H9 (cell line): ENCODE measurements at regions not wholly inside any gene's neighbourhood (a gene's known extent, or its start where the extent isn't known, plus 50 kb on each side); places are given as distances from the start of the nearest gene placed in this dataset.

ENCODE experiments used
- DNase-seq: peaks from one replicate; pipeline ENCODE4 v3.0.0-alpha.2; 2017
- H2AFZ ChIP-seq: one replicate; pipeline ENCODE4 v1.6.1; 2013; ENCODE audit warnings: mild to moderate bottlenecking, low read length, control low read depth, moderate library complexity
- H2AK5ac ChIP-seq: 2 replicates; pipeline ENCODE4 v1.6.1; 2013; ENCODE audit warnings: low read length, control low read depth, mixed read lengths; ENCODE audit not compliant: insufficient read length
- H2BK120ac ChIP-seq: one replicate; pipeline ENCODE4 v1.6.1; 2013; ENCODE audit warnings: low read depth, mild to moderate bottlenecking, low read length, control low read depth, inconsistent platforms; ENCODE audit not compliant: poor library complexity, severe bottlenecking
- H2BK12ac ChIP-seq: 2 replicates; pipeline ENCODE4 v1.6.1; 2013; ENCODE audit warnings: low read length, control low read depth, mixed read lengths, low read depth; ENCODE audit not compliant: insufficient read length
- H2BK15ac ChIP-seq: 2 replicates; pipeline ENCODE4 v1.6.1; 2013; ENCODE audit warnings: low read depth, low read length, control low read depth
- H2BK20ac ChIP-seq: one replicate; pipeline ENCODE4 v1.6.1; 2013; ENCODE audit warnings: low read depth, mild to moderate bottlenecking, low read length, control low read depth, inconsistent platforms; ENCODE audit not compliant: poor library complexity, severe bottlenecking
- H2BK5ac ChIP-seq: 2 replicates; pipeline ENCODE4 v1.6.1; 2013; ENCODE audit warnings: low read length, control low read depth, mixed read lengths; ENCODE audit not compliant: insufficient read length
- H3K14ac ChIP-seq: 2 replicates; pipeline ENCODE4 v1.6.1; 2013; ENCODE audit warnings: low read length, control low read depth; ENCODE audit not compliant: insufficient read depth
- H3K18ac ChIP-seq: 2 replicates; pipeline ENCODE4 v1.6.1; 2013; ENCODE audit warnings: low read depth, mild to moderate bottlenecking, mixed read lengths, low read length, control low read depth; ENCODE audit not compliant: insufficient read length
- H3K23ac ChIP-seq: 2 replicates; pipeline ENCODE4 v1.6.1; 2013; ENCODE audit warnings: low read length, control low read depth, mixed read lengths, low read depth; ENCODE audit not compliant: insufficient read length
- H3K23me2 ChIP-seq: 2 replicates; pipeline ENCODE4 v1.6.1; 2013; ENCODE audit warnings: low read depth, mild to moderate bottlenecking, mixed read lengths, low read length, control low read depth; ENCODE audit not compliant: insufficient read length, poor library complexity, severe bottlenecking
- H3K27ac ChIP-seq: 2 replicates; pipeline ENCODE4 v1.5.1; 2013; ENCODE audit warnings: low read length, control low read depth, mixed read lengths, low read depth; ENCODE audit not compliant: insufficient read length
- H3K27me3 ChIP-seq: 2 replicates; pipeline ENCODE4 v1.6.1; 2013; ENCODE audit warnings: low read length, control low read depth, inconsistent platforms; ENCODE audit not compliant: insufficient read depth
- H3K4ac ChIP-seq: 2 replicates; pipeline ENCODE4 v1.6.1; 2013; ENCODE audit warnings: low read depth, mild to moderate bottlenecking, control low read depth, inconsistent platforms, low read length, moderate library complexity
- H3K4me1 ChIP-seq: 2 replicates; pipeline ENCODE4 v1.6.1; 2013; ENCODE audit warnings: low read length, control low read depth, inconsistent platforms; ENCODE audit not compliant: insufficient read depth
- H3K4me2 ChIP-seq: 2 replicates; pipeline ENCODE4 v1.6.1; 2013; ENCODE audit warnings: low read length, control low read depth, mixed read lengths; ENCODE audit not compliant: insufficient read length, insufficient read depth
- H3K56ac ChIP-seq: 2 replicates; pipeline ENCODE4 v1.6.1; 2013; ENCODE audit warnings: low read depth, mild to moderate bottlenecking, mixed read lengths, low read length, control low read depth; ENCODE audit not compliant: insufficient read length
- H3K79me1 ChIP-seq: 2 replicates; pipeline ENCODE4 v1.6.1; 2013; ENCODE audit warnings: low read depth, mild to moderate bottlenecking, moderate library complexity, low read length, control low read depth, inconsistent platforms; ENCODE audit not compliant: insufficient read depth, poor library complexity, severe bottlenecking
- H3K79me2 ChIP-seq: 2 replicates; pipeline ENCODE4 v1.6.1; 2013; ENCODE audit warnings: low read length, control low read depth, inconsistent platforms; ENCODE audit not compliant: insufficient read depth
- H3K9ac ChIP-seq: 2 replicates; pipeline ENCODE4 v1.6.1; 2013; ENCODE audit warnings: low read length, control low read depth, mixed read lengths; ENCODE audit not compliant: insufficient read length; ENCODE audit errors: extremely low read depth
- H3K9me3 ChIP-seq: one replicate; pipeline ENCODE4 v1.6.1; 2013; ENCODE audit warnings: low read depth, low read length, inconsistent platforms; ENCODE audit not compliant: control insufficient read depth
- H3T11ph ChIP-seq: one replicate; pipeline ENCODE4 v1.6.1; 2013; ENCODE audit warnings: mild to moderate bottlenecking, low read length, control low read depth, inconsistent platforms
- H4K20me1 ChIP-seq: one replicate; pipeline ENCODE4 v1.6.1; 2013; ENCODE audit not compliant: control insufficient read depth, insufficient read length, insufficient read depth
- H4K5ac ChIP-seq: 2 replicates; pipeline ENCODE4 v1.6.1; 2013; ENCODE audit warnings: low read depth, mild to moderate bottlenecking, mixed read lengths, low read length, control low read depth; ENCODE audit not compliant: insufficient read length
- H4K8ac ChIP-seq: replicated peaks from 2 replicates; pipeline ENCODE4 v1.6.1; 2013; ENCODE audit warnings: low read length, control low read depth, mixed read lengths, low read depth; ENCODE audit not compliant: insufficient read length
- H4K91ac ChIP-seq: 2 replicates; pipeline ENCODE4 v1.6.1; 2013; ENCODE audit warnings: low read depth, mild to moderate bottlenecking, moderate library complexity, mixed read lengths, low read length, control low read depth; ENCODE audit not compliant: insufficient read length
- H3K27ac Mint-ChIP-seq, 3 experiments: 2 replicates in 2 of 3; 3 replicates in 1 of 3; pipeline ENCODE4 v1.8.0; 2020 to 2021; ENCODE audit warnings: mixed read lengths in 3 of 3, mild to moderate bottlenecking in 1 of 3, moderate library complexity in 1 of 3
- H3K27me3 Mint-ChIP-seq: 2 replicates; pipeline ENCODE4 v1.8.0; 2021; ENCODE audit warnings: low read depth, mild to moderate bottlenecking, moderate library complexity, mixed read lengths
- H3K36me3 Mint-ChIP-seq, 3 experiments: 2 replicates in 2 of 3; 3 replicates in 1 of 3; pipeline ENCODE4 v1.8.0; 2020 to 2021; ENCODE audit warnings: low read depth in 3 of 3, mixed read lengths in 3 of 3; ENCODE audit not compliant: insufficient read depth in 1 of 3
- H3K4me1 Mint-ChIP-seq, 2 experiments: 2 replicates each; pipeline ENCODE4 v1.8.0; 2020; ENCODE audit warnings: mixed read lengths in 2 of 2
- H3K4me3 Mint-ChIP-seq, 2 experiments: 2 replicates in 1 of 2; 3 replicates in 1 of 2; pipeline ENCODE4 v1.8.0; 2020 to 2021; ENCODE audit warnings: mild to moderate bottlenecking in 2 of 2, mixed read lengths in 2 of 2, moderate library complexity in 1 of 2
- H3K9me3 Mint-ChIP-seq, 2 experiments: 2 replicates in 1 of 2; 3 replicates in 1 of 2; pipeline ENCODE4 v1.8.0; 2020; ENCODE audit warnings: mild to moderate bottlenecking in 2 of 2, mixed read lengths in 2 of 2, moderate library complexity in 1 of 2
- WGBS: extraction: QIAGEN DNeasy Blood & Tissue Kit; methylation state at CpG from one replicate; pipeline ENCODE4 v1.1.7; 2013; ENCODE audit warnings: missing lambda C conversion rate, low lambda C conversion rate, mixed read lengths; ENCODE audit not compliant: insufficient read length; ENCODE audit errors: extremely low coverage; 5-methylcytosine and 5-hydroxymethylcytosine counted together
- TF ChIP-seq, protein P1 (sequence below): fragments of 200-600 bp; sonication (generic); conservative IDR thresholded peaks from 3 replicates; pipeline ENCODE4 v1.8.0; 2021; ENCODE audit warnings: antibody characterized with exemption, mild to moderate bottlenecking

DNA sequence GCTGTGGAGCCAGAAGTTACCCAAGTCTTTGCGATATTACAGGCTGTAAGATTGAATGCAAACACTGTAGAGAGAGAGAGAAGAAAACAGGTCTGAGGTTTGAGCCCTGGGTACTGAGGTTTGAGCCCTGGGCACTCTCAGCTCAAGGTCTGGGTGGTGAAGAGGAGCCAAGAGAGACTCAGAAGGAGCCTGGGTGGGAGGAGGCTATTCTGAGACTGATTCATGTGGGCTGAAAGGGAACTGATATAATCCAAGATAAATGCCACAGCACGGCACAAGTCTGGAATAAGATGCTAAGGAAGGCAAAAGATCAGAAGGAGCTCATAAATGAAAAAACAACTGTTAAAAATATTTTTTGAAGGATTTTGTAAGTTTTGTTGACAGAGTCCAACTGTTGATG lies 407.6 kb upstream of the HS6ST1 start:
- Mint-ChIP-seq H3K27ac (no peak overlapping the region; a peak in 1 of 7 replicates), H3K36me3 (peaks cover 0 to 9% (median 0%) of the 10 kb centered on the region in 3 experiments; a peak in 4 of 7 replicates), H3K4me1 (peaks cover 6 to 9% of the 10 kb centered on the region in 2 experiments), H3K4me3 (no peak overlapping the region), H3K27me3 (no peaks in the 10 kb centered on the region), H3K9me3 (peaks cover 3 to 4% of the 10 kb centered on the region in 2 experiments; a peak in 1 of 5 replicates)
- Histone ChIP-seq H3T11ph (no peak overlapping the region), H4K20me1 (no peaks in the 10 kb centered on the region), H2BK12ac (no peak overlapping the region), H3K9me3 (no peaks in the 10 kb centered on the region), H3K9ac (no peak overlapping the region), H2BK20ac (no peak overlapping the region), H3K4me1 (no peaks in the 10 kb centered on the region), H2BK5ac (no peak overlapping the region), H4K8ac (no peak overlapping the region), H3K79me2 (no peaks in the 10 kb centered on the region), H2BK15ac (no peak overlapping the region), H2BK120ac (no peak overlapping the region), H3K79me1 (no peaks in the 10 kb centered on the region), H3K23me2 (no peaks in the 10 kb centered on the region), H4K5ac (no peak overlapping the region), H4K91ac (no peak overlapping the region), H3K18ac (no peak overlapping the region), H3K23ac (no peak overlapping the region), H2AK5ac (no peak overlapping the region), H3K27me3 (no peaks in the 10 kb centered on the region; the same call in 1 of the 2 replicates), H3K14ac (no peak overlapping the region), H3K56ac (no peak overlapping the region), H3K27ac (no peak overlapping the region), H3K4ac (no peak overlapping the region), H2AFZ (no peak overlapping the region), H3K4me2 (no peak overlapping the region)
- TF ChIP-seq, protein P1, sequence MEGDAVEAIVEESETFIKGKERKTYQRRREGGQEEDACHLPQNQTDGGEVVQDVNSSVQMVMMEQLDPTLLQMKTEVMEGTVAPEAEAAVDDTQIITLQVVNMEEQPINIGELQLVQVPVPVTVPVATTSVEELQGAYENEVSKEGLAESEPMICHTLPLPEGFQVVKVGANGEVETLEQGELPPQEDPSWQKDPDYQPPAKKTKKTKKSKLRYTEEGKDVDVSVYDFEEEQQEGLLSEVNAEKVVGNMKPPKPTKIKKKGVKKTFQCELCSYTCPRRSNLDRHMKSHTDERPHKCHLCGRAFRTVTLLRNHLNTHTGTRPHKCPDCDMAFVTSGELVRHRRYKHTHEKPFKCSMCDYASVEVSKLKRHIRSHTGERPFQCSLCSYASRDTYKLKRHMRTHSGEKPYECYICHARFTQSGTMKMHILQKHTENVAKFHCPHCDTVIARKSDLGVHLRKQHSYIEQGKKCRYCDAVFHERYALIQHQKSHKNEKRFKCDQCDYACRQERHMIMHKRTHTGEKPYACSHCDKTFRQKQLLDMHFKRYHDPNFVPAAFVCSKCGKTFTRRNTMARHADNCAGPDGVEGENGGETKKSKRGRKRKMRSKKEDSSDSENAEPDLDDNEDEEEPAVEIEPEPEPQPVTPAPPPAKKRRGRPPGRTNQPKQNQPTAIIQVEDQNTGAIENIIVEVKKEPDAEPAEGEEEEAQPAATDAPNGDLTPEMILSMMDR, result no peak
- DNase-seq, result no peak
- WGBS, result no CpG with 5 or more reads among the region's 2 CpGs
